SU-DHL-6 (cell line): ENCODE measurements at regions not wholly inside any gene's neighbourhood (a gene's known extent, or its start where the extent isn't known, plus 50 kb on each side); places are given as distances from the start of the nearest gene placed in this dataset.

Experiments
- CTCF ChIP-seq: fragments of 200-600 bp; sonication (generic); IDR thresholded peaks from one replicate; pipeline ENCODE4 v1.5.1; 2017; ENCODE audit warnings: antibody characterized with exemption, mild to moderate bottlenecking, low read length, moderate library complexity; ENCODE audit not compliant: insufficient read depth, poor library complexity, severe bottlenecking
- EZH2phosphoT487 ChIP-seq: fragments of 200-600 bp; sonication (generic), shearing (Covaris generic); conservative IDR thresholded peaks from 2 replicates; pipeline ENCODE4 v1.6.1; 2018; ENCODE audit warnings: mild to moderate bottlenecking, antibody characterized with exemption, low read length, moderate library complexity, mixed read lengths

- TF ChIP-seq CTCF (peak; percentile 80), EZH2phosphoT487 (no peak)
Observed at GRCh38 chr11:59283825-59284772, 71.4 kb upstream of the MPEG1 start.
